Midbrain (tissue), 1 donor: ENCODE measurements at regions not wholly inside any gene's neighbourhood (a gene's known extent, or its start where the extent isn't known, plus 50 kb on each side); places are given as distances from the start of the nearest gene placed in this dataset.
A peak's percentile ranks its signal among the peaks of the same experiment; 100 is the strongest.
"Not testable (repeated sequence)": the region's sequence is repeated elsewhere in the genome, so short reads cannot be mapped to it uniquely, and the experiment has no call there.

Experiments
- DNase-seq: peaks from one replicate; lab custom pipeline; 2025; lab: John Stamatoyannopoulos, UW

GRCh38 chr1:201726700-201727099 lies 102.3 kb upstream of the IPO9 start:
- DNase-seq, result no peak

GRCh38 chr1:201728731-201729130 lies 100.2 kb upstream of the IPO9 start:
- DNase-seq, result no peak

- DNase-seq, result no peak
These were observed 98.9 kb upstream of the IPO9 start for GRCh38 chr1:201729973-201730608.

- peak; percentile 82 for DNase-seq
These were observed 98.3 kb upstream of the IPO9 start for GRCh38 chr1:201730611-201731010.

GRCh38 chr1:201731142-201731541 lies 97.8 kb upstream of the IPO9 start:
- peak; percentile 65 for DNase-seq

GRCh38 chr1:201731592-201731991 lies 97.4 kb upstream of the IPO9 start:
- DNase-seq, result no peak

- no peak for DNase-seq
These were observed 96.6 kb upstream of the IPO9 start for GRCh38 chr1:201732351-201732750.

GRCh38 chr1:201734221-201734620 lies 94.7 kb upstream of the IPO9 start:
- not testable (repeated sequence) for DNase-seq

- DNase-seq, result no peak
These were observed 94.2 kb upstream of the IPO9 start for GRCh38 chr1:201734786-201735185.

- no peak for DNase-seq
These were observed 92.1 kb upstream of the IPO9 start for GRCh38 chr1:201736707-201737320.

GRCh38 chr1:201737352-201738060 lies 91.5 kb upstream of the IPO9 start:
- DNase-seq, result peak; percentile 81

- DNase-seq, result no peak
These were observed 89.9 kb upstream of the IPO9 start for GRCh38 chr1:201739080-201739479.

GRCh38 chr1:201739492-201740085 lies 89.4 kb upstream of the IPO9 start:
- peak; percentile 71 for DNase-seq

- DNase-seq, result no peak
These were observed 88.8 kb upstream of the IPO9 start for GRCh38 chr1:201740086-201740541.

GRCh38 chr1:201740670-201741111 lies 88.3 kb upstream of the IPO9 start:
- no peak for DNase-seq

- no peak for DNase-seq
These were observed 87.1 kb upstream of the IPO9 start for GRCh38 chr1:201741763-201742342.

GRCh38 chr1:201742476-201742875 lies 86.5 kb upstream of the IPO9 start:
- no peak for DNase-seq

GRCh38 chr1:201742955-201743805 lies 85.8 kb upstream of the IPO9 start:
- no peak for DNase-seq

GRCh38 chr1:201745023-201745422 lies 83.9 kb upstream of the IPO9 start:
- no peak for DNase-seq

GRCh38 chr1:201746156-201746555 lies 82.8 kb upstream of the IPO9 start:
- no peak for DNase-seq

- DNase-seq, result no peak
These were observed 81.7 kb upstream of the IPO9 start for GRCh38 chr1:201747261-201747660.
